HG02870 (cell line): ENCODE measurements at regions not wholly inside any gene's neighbourhood (a gene's known extent, or its start where the extent isn't known, plus 50 kb on each side); places are given as distances from the start of the nearest gene placed in this dataset.
"Not testable (repeated sequence)": the region's sequence is repeated elsewhere in the genome, so short reads cannot be mapped to it uniquely, and the experiment has no call there.

ENCODE experiments used
- ATAC-seq: cut with Tn5 transposase; IDR thresholded peaks from one replicate; pipeline ENCODE4 v1.9.1; 2021; ENCODE audit warnings: mild to moderate bottlenecking, moderate library complexity; ENCODE audit not compliant: unreplicated experiment

- ATAC-seq, result no peak
Measured at GRCh38 chr12:131586761-131587160, 124.1 kb upstream of the SFSWAP start.

DNA sequence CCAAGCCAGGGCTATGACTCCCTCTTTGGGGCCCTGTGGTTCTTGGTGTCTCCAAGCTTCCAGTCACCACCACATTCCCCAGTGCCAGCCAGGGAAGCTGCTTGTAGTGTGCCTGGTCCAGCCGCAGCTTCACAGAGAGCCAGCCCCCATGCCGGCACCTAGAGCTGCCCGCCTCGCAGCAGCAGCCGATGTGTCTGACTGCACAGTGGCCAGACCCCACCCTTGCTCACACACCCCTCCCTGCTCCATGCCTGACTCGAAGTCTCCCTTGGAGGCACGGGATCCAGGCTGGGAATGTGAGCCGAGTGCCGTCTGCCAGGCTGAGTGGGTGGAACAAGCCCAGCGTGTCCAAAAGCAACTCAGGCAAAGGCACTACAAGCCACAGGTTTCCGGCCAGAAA lies 123.3 kb upstream of the SFSWAP start:
- no peak for ATAC-seq

DNA sequence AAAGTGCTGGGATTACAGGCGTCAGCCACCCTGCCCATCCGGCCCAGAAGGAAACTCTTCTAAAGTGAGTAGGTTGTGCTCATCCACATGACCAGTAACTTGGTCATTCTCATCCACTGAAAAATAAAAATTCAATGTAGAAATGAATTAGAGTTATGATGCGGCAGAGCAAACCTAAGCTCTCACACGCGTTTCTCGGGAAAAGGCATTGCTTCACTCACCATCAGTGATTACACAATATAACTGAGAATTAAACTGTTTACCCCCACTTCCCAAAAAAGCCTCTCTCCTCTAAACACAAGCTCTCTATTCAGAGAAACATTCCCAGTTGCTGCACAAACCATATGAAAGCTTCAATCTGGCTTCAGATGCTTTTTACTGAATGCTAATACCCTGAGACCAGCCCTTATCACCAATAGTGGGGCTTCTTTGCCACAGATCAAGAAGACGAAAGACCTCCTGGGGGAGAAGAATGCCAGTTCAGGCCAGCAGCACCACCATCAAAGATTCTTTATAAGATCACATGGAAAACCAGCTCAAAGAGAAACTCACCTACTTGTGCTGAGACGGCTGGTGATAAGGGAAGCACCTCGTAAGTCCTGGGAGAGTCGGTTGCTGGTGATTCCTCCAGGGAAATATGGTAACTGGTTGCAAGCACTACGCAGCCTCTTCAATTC lies 121.5 kb upstream of the SFSWAP start:
- no peak for ATAC-seq

- ATAC-seq, result no peak
Measured at GRCh38 chr12:131589966-131590365, 120.9 kb upstream of the SFSWAP start.

GRCh38 chr12:131591136-131591535 lies 119.8 kb upstream of the SFSWAP start:
- no peak for ATAC-seq

DNA sequence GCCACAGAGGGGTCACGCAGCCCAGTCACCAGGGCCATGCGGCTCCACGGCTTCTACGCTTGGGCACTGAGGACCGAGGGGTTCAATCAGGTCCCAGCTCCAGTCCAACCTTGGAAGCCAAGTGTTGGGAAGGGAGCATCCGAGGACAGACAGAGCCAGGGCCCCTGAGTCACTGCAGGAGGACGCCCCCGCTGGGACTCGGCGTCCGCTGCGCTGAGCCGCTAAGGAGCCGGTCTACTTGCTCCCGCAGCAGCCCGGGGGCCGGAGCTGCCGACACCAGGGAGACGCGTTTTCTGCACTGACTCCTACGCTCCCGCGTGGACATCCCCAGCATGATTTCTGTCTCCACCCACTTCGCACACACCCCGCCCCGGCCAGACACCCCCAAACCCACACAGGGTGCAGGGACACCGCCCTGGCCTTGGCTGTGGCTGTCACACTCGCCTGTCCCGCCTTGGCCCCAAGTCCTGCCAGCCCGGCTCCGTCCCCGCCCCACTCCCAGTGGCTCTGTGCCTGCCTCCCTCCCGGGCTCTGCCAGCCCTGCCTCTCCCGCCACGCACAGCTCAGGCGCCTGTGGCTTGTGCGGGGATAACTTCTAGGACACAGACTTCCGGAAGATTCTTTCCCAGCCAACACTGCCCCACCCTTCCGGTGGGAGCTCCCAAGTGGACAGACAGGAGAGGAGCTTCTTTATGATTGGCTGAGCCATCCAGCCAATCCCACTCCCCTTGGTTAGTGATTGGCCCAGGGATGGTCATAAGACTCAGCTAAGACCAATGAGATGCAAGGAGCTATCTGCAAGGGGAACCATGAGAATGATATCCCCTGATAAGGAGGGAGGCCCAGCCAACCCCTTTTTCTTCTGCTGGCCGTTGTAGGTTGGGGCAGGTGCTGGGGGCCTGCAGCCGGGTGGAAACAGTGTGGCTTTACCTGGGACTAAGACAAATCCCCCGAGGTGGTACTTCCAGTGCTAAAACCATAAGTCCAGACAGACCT lies 118.9 kb upstream of the SFSWAP start:
- no peak for ATAC-seq

- peak; percentile 99 for ATAC-seq
Measured at GRCh38 chr12:131592972-131593371, 117.9 kb upstream of the SFSWAP start.

- ATAC-seq, result no peak
Measured at GRCh38 chr12:131593406-131593805, 117.5 kb upstream of the SFSWAP start.

DNA sequence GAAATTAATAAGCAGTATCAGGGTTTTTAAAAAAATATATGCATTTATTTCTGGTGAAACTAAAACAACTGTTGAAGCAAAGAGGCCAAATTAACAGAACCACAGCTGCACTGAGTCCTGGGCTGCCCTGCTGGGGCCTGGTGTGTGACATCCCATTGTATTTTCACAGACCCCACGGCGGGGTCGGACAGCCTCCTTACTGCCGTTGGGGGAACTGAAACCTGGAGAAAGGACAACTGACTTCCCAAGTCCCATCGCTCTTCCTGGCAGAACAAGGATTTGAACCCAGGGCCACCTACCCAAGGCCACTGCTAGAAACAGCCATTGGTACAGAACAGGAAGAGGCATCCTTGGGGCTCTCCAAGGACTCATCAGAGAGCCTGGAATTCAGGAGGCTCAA lies 114.8 kb upstream of the SFSWAP start:
- no peak for ATAC-seq

DNA sequence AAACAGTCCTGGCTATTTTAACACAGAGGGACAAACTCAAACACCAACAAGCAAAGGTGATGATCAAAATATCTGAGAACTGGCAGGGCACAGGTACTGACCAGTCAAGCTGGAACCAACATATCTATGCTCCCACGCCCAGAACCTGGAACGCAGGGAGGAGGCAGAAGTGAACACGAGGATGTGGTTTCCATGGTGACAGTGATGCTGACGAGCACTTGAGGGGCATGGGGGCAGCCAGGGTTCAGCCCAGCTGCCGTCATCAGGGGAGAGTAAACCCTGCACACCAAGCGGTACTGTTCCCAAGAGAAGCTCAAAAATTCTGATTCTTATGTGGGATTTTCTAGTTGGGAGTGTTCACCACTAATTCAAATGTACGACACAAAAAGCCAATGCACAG lies 113.6 kb upstream of the SFSWAP start:
- no peak for ATAC-seq

DNA sequence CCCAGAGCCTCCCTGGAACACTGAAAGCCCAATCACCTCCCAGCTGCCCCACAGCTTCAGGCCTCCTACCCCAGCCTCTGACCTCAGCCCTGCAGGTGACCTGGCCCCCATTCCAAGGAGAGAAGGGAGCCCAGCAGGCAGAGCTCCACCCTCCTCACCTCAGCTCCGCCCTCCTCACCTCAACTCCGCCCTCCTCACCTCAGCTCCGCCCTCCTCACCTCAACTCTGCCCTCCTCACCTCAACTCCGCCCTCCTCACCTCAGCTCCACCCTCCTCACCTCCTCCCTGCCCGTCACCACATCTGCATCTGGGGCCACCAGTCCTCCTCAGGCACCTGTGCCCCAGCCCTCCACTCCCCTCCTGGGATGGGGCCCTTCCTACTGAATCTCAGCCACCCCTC lies 112.2 kb upstream of the SFSWAP start:
- no peak for ATAC-seq

DNA sequence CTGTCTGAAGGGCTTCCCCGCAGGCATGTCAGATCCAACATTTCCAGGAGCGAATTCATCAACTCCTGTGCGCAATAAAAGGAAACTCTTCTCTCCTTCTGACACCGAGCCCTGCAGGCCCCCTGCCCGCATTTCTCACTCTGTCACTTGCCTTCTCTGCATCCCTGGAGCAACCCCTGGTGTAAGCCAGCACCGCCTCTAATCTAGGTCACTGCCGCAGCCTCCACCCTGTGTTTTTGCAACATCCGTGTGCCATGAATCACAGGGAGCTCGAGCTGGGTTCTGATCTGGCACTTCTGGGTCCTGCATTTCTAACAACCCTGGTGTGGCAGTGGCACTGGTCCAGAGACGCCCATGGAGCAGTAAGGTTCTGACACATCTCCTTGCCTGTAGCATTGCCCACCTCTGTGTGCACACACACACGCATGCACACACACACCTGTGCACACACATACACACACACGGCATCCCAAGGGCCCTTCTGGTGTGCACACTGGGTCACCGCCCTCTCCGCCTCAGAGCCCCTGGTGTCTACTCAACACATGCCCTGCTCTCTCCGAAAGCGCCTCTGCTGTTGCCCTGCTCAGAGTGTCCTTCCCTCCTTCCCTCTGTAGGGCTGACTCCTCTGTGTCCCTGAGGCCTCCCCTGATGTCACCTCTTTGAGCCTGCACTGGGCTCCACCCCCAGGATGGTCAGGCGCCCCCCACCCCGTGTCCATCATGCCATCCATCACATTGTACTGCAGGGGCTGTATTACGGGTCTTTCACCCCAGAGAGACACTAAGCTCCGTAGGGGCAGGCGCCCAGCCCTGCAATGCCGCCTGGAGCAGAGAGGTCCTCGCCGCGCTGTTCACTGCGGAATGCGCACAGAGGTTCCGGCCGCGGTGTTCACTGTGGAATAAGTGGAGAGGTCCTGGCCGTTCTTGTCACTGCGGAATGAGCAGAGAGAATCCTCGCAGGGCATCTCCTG lies 111.4 kb upstream of the SFSWAP start:
- ATAC-seq, result no peak

- ATAC-seq, result no peak
Measured at GRCh38 chr12:131600160-131600532, 110.7 kb upstream of the SFSWAP start.

DNA sequence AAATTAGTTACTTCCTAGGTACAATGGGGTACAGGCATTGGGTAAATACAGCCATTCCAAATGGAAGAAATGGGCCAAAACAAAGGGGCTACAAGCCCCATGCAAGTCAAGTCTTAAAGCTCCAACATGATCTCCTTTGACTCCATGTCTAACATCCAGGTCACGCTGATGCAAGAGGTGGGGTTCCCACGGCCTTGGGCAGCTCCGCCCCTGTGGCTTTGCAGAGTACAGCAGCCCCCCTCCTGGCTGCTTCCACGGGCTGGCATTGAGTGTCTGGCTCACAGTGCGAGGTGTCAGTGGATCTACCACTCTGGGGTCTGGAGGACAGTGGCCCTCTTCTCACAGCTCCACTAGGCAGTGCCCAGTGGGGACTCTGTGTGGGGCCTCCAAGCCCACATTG lies 109.4 kb upstream of the SFSWAP start:
- not testable (repeated sequence) for ATAC-seq

- no peak for ATAC-seq
Measured at GRCh38 chr12:131603106-131603938, 107.6 kb upstream of the SFSWAP start.

DNA sequence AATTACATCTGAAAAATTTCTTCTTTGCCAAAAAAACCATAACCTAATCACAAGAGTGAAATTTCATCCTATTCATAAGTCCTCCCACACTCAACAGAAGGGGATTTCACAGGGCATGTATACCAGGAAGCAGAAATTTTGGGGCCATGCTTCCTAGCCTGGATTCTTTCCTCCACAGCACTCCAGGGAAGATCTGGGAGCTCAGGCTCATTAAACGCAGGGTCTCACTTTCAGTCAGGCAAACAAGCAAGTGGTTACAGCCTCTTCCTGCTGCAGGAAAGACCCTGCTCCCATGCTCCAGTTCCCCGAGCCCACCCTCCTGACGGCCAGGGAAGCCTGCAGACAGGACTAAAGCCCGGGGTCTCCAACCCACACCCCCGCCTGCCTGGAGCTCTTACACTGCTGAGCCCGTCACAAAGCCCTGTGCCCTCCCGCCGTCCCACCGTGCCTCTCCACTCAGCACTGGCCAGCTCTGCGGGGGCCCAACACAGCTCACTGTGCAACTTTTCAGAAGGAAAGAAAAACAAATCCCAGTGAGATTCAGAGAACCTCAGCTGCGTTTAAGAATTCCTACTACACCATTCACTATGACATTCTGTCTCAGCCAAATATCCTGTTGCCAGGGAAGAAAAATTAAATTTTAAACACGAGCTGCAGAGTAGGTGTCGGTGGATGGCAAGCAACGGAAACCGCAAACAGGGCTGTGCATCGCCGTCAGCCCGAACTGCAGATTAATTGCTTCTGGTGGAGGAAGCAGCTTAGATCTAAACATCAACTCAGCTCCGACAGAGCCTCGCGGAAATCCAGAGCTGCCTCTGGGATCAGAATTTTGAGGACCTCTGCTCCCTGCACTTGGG lies 106.7 kb upstream of the SFSWAP start:
- ATAC-seq, result no peak

- no peak for ATAC-seq
Measured at GRCh38 chr12:131604859-131605258, 106.0 kb upstream of the SFSWAP start.

DNA sequence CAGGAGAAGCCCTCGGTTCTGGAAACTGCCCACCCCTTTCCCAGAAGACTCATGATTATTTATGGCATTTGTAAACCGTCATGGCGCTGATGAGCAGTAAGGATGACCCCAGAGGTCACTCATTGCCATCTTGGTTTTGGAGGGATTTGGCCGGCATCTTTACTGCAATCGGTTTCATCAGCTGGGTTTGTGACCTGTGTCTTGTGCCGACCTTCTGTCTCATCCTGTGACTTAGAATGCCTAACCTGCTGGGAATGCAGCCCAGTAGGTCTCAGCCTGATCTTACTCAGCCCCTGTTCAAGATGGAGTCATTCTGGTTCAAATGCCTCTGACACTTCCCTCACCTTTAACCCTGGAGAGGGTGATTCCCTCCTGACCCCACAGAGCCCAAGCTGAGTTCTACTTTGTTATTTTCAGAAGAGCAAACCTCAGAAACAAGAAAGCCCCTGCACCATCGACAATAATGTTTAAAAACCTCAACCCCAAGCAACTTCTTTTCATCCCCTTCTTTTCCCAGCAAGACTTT lies 105.5 kb upstream of the SFSWAP start:
- ATAC-seq, result no peak
